ENCODE measurements at regions not wholly inside any gene's neighbourhood (a gene's known extent, or its start where the extent isn't known, plus 50 kb on each side); places are given as distances from the start of the nearest gene placed in this dataset.
"Not testable (repeated sequence)": the region's sequence is repeated elsewhere in the genome, so short reads cannot be mapped to it uniquely, and the experiment has no call there.

- ATAC-seq, result no peak
- no peak for DNase-seq (ENCODE audit: low spot score)
Measured at GRCh38 chr12:87439990-87440827, 589.0 kb downstream of the C12orf50 start.

DNA sequence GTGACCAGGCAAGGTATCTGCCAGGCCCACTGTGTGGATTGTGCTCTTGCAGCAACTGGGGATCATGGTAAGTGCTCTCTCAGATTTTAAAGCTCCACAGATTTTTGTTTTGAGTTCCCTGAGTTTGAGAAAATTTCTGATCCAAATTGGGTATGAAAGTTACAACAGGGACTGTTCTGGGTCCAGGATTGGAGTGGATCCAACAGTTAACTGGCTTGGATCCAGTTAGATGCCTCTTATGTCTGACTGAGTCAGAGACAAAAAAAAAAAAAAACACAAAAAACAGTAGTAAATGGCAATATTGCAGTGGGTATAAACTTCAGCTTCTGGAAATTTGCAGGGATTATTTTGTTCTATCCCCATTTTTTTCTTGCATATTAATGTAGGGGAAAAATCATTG, 598.8 kb downstream of the C12orf50 start:
- ATAC-seq, result no peak
- DNase-seq (ENCODE audit: low spot score), result no peak

DNA sequence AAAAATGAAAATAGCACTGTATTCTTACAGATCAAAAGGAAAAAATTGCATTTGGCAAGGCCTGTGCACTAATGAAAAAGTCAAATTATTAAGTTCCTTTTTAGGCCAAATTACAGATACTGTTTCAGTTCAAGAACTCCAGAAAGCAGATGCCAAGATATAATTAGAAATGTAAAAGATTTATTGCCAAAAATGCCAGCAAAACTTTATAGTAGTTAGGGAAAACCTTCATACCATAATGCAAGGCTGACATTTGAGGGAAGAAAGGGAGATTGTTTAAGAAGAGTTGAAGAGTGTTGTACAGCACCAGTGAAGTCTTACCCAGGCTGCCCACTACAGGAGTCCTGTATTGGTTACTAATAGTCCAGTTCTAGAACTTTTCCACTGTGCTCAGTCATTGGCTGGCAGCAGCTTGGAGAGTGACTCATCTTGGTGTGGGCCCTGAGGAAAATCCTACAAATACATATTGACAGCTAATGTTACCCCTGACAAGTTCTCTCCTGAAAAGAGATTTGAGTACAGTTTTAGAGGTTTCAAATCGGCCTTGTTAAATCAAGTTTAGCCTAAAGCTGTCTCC, 600.4 kb downstream of the C12orf50 start:
- ATAC-seq (no peak), DNase-seq (ENCODE audit: low spot score) (no peak)

GRCh38 chr12:87427770-87428169, 601.4 kb downstream of the C12orf50 start:
- ATAC-seq (no peak), DNase-seq (ENCODE audit: low spot score) (no peak)

DNA sequence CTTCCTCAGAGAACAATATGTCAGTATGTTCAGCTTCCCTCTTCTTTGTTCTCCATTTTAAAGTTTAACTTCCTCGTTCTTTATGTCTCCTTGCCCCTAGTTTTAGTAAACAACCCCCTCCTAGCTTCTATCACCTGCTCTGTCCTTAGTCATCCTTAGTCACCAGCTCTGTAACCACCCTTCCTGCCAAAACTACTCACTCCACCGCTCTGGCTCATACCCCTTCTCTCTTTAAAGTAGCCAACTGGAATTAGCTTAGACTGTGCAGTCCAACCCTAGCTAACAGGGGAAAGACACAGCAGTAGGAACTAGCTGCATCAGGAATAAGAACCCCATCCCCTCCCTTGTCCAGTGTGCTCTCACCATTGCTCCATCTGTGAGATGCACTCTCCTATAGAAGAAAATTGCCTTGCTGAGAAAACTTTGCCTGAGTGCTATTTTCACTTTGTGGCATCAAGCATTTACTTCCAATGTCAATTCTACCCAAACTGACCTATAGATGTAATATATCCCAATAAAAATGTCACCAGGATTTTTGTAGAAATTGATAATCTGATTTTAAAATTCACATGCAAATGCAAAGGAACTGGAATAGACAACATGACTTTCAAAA, 603.2 kb downstream of the C12orf50 start:
- DNase-seq (ENCODE audit: low spot score), result no peak
- no peak for ATAC-seq

- ATAC-seq; DNase-seq (ENCODE audit: low spot score): not testable (repeated sequence)
Measured at GRCh38 chr12:87421233-87421632, 608.0 kb downstream of the C12orf50 start.

- DNase-seq (ENCODE audit: low spot score), result no peak
- no peak for ATAC-seq
Measured at GRCh38 chr12:87413784-87414183, 615.4 kb downstream of the C12orf50 start.

DNA sequence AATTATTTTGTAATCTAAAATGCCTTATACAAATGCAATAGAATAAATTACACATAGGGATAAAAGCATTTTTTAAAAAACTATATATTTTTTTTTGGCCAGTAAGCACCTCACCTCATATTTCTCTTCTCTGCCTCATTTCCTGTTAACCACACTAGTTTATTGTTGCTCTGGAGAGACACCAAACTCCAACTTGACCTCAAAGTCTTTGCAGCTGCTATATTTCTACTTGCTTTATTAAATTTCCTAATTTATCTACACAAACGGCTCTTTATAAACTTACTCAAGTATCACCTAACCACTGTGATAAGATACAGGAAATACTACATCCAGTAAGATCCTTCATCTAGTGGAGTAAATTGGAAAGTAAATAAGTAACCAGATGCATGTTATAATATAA, 622.3 kb downstream of the C12orf50 start:
- ATAC-seq (no peak), DNase-seq (ENCODE audit: low spot score) (no peak)

GRCh38 chr12:87405918-87406317, 623.3 kb downstream of the C12orf50 start:
- DNase-seq (ENCODE audit: low spot score) (no peak), ATAC-seq (no peak)

DNA sequence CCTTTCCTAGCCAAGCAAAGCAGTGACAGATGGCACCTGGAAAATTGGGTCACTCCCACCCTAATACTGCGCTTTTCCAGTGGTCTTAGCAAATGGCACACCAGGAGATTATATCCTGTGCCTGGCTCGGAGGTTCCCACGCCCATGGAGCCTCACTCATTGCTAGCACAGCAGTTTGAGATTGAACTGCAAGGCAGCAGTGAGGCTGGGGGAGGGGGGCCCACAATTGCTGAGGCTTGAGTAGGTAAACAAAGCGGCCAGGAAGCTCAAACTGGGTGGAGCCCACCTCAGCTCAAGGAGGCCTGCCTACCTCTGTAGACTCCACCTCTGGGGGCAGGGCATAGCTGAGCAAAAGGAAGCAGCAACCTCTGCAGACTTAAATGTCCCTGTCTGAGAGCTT, 635.0 kb downstream of the C12orf50 start:
- not testable (repeated sequence) for ATAC-seq; DNase-seq (ENCODE audit: low spot score)

GRCh38 chr12:87388376-87388775, 640.8 kb downstream of the C12orf50 start:
- no peak for DNase-seq (ENCODE audit: low spot score)
- no peak for ATAC-seq

DNA sequence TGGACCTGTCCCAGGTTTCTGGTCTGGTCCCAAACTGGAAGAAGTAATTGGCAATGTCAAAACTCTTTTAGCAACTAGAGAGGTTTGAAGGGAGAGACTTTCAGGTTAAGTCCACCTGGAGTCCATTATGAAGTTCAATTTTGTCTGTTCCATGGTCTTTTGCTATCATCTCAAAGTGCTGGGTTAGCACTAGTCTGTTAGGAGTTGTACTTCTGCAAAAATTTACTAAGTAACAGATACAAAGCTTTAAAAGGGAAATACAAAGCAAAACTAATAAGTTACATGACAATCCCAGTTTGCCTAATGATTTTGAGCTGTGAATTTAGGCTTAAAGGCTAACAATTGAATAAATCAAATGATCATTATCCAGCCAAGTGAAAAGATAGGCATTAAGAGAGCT, 643.9 kb downstream of the C12orf50 start:
- no peak for ATAC-seq

GRCh38 chr12:87384226-87384625, 645.0 kb downstream of the C12orf50 start:
- no peak for DNase-seq (ENCODE audit: low spot score)
- no peak for ATAC-seq

More for the DNA sequence above, 643.9 kb downstream of the C12orf50 start:
- no peak for DNase-seq (ENCODE audit: low spot score)

DNA sequence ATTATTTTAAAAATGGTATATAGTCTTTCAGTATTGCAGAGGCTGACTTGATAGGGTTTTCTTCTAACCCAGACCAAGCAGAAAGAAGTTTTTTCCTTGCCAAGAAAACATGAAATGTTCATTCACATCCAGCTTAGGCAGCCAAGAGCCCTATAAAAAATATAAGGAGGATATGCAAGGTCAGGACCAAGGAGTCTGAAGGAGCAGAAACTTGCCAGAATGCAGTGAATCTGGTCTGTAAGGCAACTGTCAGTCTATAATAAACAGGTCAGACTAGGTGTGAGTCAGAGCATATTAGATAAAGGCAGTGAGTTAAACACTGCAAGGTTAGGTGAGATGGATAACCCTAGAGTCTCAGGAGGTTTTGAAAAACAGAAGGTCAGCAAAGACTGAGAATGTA, 645.5 kb downstream of the C12orf50 start:
- ATAC-seq, result no peak
- no peak for DNase-seq (ENCODE audit: low spot score)

- ATAC-seq (no peak), DNase-seq (ENCODE audit: low spot score) (no peak)
Measured at GRCh38 chr12:87382959-87383566, 646.1 kb downstream of the C12orf50 start.

DNA sequence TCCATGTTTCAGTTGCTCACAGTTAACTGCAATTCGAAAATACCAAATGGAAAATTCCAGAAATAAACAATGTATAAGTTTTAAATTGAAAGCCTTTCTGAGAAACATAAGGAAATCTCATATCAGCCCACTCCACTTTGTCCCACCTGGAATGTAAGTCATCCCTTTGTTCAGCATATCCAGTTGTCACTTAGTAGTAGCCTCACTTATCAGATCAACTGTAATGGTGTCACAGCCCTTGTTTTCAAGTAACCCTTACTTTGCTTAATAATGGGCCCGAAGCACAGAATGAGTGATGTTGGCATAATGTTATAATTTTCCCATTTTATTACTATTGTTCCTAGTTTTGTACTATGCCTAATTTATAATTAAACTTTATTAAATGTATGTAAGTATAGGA, 646.8 kb downstream of the C12orf50 start:
- DNase-seq (ENCODE audit: low spot score) (no peak), ATAC-seq (no peak)

DNA sequence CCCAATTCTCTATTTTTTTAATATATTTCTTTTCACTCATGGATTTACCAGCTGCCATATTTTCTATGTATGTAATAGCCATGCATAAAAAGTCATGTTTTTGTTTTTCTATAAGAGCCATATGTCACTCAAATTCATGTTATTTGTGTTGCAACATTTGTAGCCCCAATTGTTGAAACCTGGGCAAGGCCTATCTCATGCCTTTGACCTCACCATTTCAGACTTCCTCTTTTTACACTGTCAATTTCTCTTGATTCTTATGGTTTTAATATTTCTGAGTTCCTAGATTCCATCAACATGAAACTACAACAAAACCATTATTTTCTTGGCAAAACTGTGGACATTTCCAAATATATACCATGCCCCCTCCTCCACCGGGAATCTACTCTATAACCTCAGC, 647.5 kb downstream of the C12orf50 start:
- DNase-seq (ENCODE audit: low spot score) (no peak), ATAC-seq (no peak)

DNA sequence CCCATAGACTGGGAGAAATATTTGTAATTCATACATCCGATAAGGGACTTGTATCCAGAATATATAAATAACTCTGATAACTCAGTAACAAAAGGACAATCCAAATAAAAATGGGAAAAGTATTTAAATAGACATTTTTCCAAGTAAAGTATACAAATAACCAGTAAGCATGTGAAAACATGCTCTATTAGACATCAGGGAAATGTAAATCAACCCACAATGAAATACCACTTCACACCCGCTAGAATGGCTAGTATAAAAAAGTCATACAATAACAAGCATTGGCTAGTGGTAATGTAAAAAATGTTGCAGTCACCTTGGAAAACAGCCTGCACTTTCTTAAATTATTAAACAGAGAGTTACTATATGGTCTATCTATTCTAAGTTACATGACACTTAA, 650.7 kb downstream of the C12orf50 start:
- ATAC-seq (no peak), DNase-seq (ENCODE audit: low spot score) (no peak)

DNA sequence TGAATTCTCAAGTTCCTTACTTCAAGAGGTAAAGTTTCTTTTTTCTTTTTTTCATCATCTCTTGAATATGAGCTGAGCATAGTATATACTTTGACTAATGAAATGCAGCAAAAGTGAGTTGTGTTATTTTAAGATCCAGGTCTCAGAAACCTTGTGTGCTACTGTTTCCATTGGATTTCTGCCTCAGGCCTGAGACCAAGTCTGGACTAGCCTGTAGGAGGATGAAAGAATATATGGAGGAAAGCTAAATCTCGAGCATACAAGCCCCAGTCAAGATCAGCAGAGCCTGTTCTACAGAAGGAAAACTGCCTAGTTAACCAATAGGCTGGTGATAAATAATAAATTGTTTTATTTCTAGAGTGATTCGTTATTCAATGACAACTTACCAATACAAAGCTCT, 652.5 kb downstream of the C12orf50 start:
- ATAC-seq (no peak), DNase-seq (ENCODE audit: low spot score) (no peak)

DNA sequence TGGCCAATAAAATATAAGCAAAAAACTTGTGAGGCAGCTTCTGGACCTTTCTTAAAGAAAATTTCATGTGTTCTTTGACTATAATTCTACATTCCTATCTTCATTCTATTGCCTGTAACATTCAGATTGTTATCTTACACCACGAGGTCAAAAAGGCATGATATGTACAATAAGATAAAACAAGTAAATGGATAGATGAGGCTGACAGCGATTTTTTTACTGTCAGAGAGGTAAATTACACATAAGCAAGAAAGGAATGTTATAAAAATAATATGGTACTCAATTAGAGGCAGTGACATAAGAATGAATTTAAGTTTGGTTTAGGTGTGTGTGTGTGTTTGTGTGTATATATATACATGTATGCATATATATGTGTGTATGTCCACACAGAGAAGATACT, 660.0 kb downstream of the C12orf50 start:
- DNase-seq (ENCODE audit: low spot score), result no peak
- no peak for ATAC-seq

GRCh38 chr12:87368259-87368658, 660.9 kb downstream of the C12orf50 start:
- no peak for DNase-seq (ENCODE audit: low spot score)
- no peak for ATAC-seq

- ATAC-seq (no peak), DNase-seq (ENCODE audit: low spot score) (no peak)
Measured at GRCh38 chr12:87365423-87365822, 663.8 kb downstream of the C12orf50 start.
